Naive thymus-derived CD8-positive, alpha-beta T cell (primary cell): ENCODE measurements at regions not wholly inside any gene's neighbourhood (a gene's known extent, or its start where the extent isn't known, plus 50 kb on each side); places are given as distances from the start of the nearest gene placed in this dataset.

ENCODE experiments used
- ATAC-seq, 2 donors: fragments of 150-1000 bp; cut with Tn5 transposase in 1 of 2; sonication (Bioruptor Pico), chemical (Tn5 transposase) in 1 of 2; 1 replicate in 1 of 2; 2 replicates in 1 of 2; pipeline ENCODE4 v1.10.0; 2021; ENCODE audit warnings: mild to moderate bottlenecking in 2 of 2, moderate library complexity in 2 of 2
- POLR2A ChIA-PET: fragments of 350-600 bp; sonication (Branson Sonifier 250); formaldehyde crosslinking; loops from one replicate; lab custom pipeline; 2021; ENCODE audit warnings: antibody characterized with exemption; lab: Charles Lee
- DNase-seq, 10 donors: peaks; one replicate each; pipeline versions ENCODE4 v3.0.0 to v3.0.0-alpha.2; 2020 to 2022
- H3K27ac Mint-ChIP-seq, 10 donors: one replicate each; pipeline ENCODE4 v1.8.0; 2020 to 2022; ENCODE audit warnings: mild to moderate bottlenecking in 10 of 10, mixed read lengths in 10 of 10, moderate library complexity in 4 of 10, inconsistent platforms in 1 of 10
- H3K27me3 Mint-ChIP-seq, 5 donors: one replicate each; pipeline ENCODE4 v1.8.0; 2021 to 2022; ENCODE audit warnings: mixed read lengths in 5 of 5
- H3K36me3 Mint-ChIP-seq, 3 donors: one replicate each; pipeline ENCODE4 v1.8.0; 2020 to 2022; ENCODE audit warnings: mixed read lengths in 3 of 3, mild to moderate bottlenecking in 2 of 3, inconsistent platforms in 1 of 3
- H3K4me1 Mint-ChIP-seq, 4 donors: one replicate each; pipeline ENCODE4 v1.8.0; 2021 to 2022; ENCODE audit warnings: mixed read lengths in 4 of 4
- H3K4me3 Mint-ChIP-seq, 10 donors: one replicate each; pipeline ENCODE4 v1.8.0; 2020 to 2022; ENCODE audit warnings: mild to moderate bottlenecking in 10 of 10, mixed read lengths in 10 of 10, moderate library complexity in 6 of 10, inconsistent platforms in 1 of 10
- H3K9me3 Mint-ChIP-seq, 9 donors: one replicate each; pipeline ENCODE4 v1.8.0; 2020 to 2022; ENCODE audit warnings: mixed read lengths in 9 of 9, mild to moderate bottlenecking in 3 of 9, inconsistent platforms in 1 of 9, moderate library complexity in 1 of 9

GRCh38 chr7:118511146-118511545 is 286.6 kb downstream of the ANKRD7 start:
- H3K36me3 Mint-ChIP-seq: no peaks in the 10 kb centered on the region
- DNase-seq (no peak), ATAC-seq (no peak)
- H3K4me1 Mint-ChIP-seq: no peaks in the 10 kb centered on the region
- no peak overlapping the region for H3K4me3 Mint-ChIP-seq
- H3K27me3 Mint-ChIP-seq: no peaks in the 10 kb centered on the region
- H3K27ac Mint-ChIP-seq: no peak overlapping the region
- peaks cover 0 to 3% (median 0%) of the 10 kb centered on the region in 9 donors for H3K9me3 Mint-ChIP-seq
- POLR2A ChIA-PET: no interaction called here

GRCh38 chr7:118517275-118517674 is 292.8 kb downstream of the ANKRD7 start:
- no peak overlapping the region for H3K27ac Mint-ChIP-seq
- no peak overlapping the region for H3K4me3 Mint-ChIP-seq
- H3K27me3 Mint-ChIP-seq: no peaks in the 10 kb centered on the region
- POLR2A ChIA-PET: no interaction called here
- H3K9me3 Mint-ChIP-seq: peaks cover 0 to 2% (median 0%) of the 10 kb centered on the region in 9 donors
- no peak for DNase-seq
- ATAC-seq: no peak
- no peaks in the 10 kb centered on the region for H3K36me3 Mint-ChIP-seq
- H3K4me1 Mint-ChIP-seq: no peaks in the 10 kb centered on the region

GRCh38 chr7:118525020-118525419 is 300.5 kb downstream of the ANKRD7 start:
- POLR2A ChIA-PET: no interaction called here
- Mint-ChIP-seq H3K27me3 (no peaks in the 10 kb centered on the region), H3K4me1 (no peaks in the 10 kb centered on the region), H3K36me3 (no peaks in the 10 kb centered on the region), H3K27ac (no peak overlapping the region), H3K9me3 (peaks cover 0 to 2% (median 0%) of the 10 kb centered on the region in 9 donors), H3K4me3 (no peak overlapping the region)
- ATAC-seq: no peak
- DNase-seq: no peak

GRCh38 chr7:118531566-118531965 is 307.1 kb downstream of the ANKRD7 start:
- Mint-ChIP-seq H3K27ac (no peak overlapping the region), H3K27me3 (peaks cover 0 to 2% (median 0%) of the 10 kb centered on the region in 5 donors), H3K36me3 (no peaks in the 10 kb centered on the region), H3K4me3 (no peak overlapping the region), H3K9me3 (peaks cover 0 to 7% (median 0%) of the 10 kb centered on the region in 9 donors), H3K4me1 (no peaks in the 10 kb centered on the region)
- POLR2A ChIA-PET: no interaction called here
- ATAC-seq (no peak), DNase-seq (no peak)

DNA sequence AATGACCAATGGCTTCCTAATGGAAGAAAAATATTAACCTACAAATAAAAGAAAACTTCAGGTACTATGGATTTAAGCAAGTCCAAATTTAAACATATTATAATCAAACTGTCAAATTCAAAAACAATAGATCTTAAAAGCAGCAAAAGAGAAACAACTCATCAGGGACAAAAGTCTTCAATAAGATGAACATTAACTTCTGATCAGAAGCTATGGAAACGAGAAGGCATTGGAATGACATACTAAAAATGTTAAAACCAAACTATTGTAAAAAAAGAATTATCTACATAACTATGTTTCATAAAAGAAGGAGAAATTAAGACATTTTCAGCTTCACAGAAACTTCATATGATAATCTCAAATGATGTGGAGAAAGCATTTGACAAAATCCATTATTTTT is 334.7 kb downstream of the ANKRD7 start:
- H3K4me1 Mint-ChIP-seq: no peaks in the 10 kb centered on the region
- POLR2A ChIA-PET: no interaction called here
- H3K36me3 Mint-ChIP-seq: no peaks in the 10 kb centered on the region
- DNase-seq (no peak), ATAC-seq (no peak)
- H3K27ac Mint-ChIP-seq: no peak overlapping the region
- no peaks in the 10 kb centered on the region for H3K27me3 Mint-ChIP-seq
- H3K4me3 Mint-ChIP-seq: no peak overlapping the region
- peaks cover 0 to 28% (median 6%) of the 10 kb centered on the region in 9 donors for H3K9me3 Mint-ChIP-seq

- H3K4me1 Mint-ChIP-seq: no peaks in the 10 kb centered on the region
- DNase-seq (no peak), ATAC-seq (no peak)
- no peaks in the 10 kb centered on the region for H3K36me3 Mint-ChIP-seq
- POLR2A ChIA-PET: no interaction called here
- no peak overlapping the region for H3K4me3 Mint-ChIP-seq
- no peaks in the 10 kb centered on the region for H3K27me3 Mint-ChIP-seq
- H3K27ac Mint-ChIP-seq: no peak overlapping the region
- peaks cover 0 to 21% (median 5%) of the 10 kb centered on the region in 9 donors for H3K9me3 Mint-ChIP-seq
These were observed 338.8 kb downstream of the ANKRD7 start for GRCh38 chr7:118563311-118563710.

- no peak overlapping the region for H3K27ac Mint-ChIP-seq
- no peaks in the 10 kb centered on the region for H3K4me1 Mint-ChIP-seq
- DNase-seq: no peak
- ATAC-seq: no peak
- no peaks in the 10 kb centered on the region for H3K36me3 Mint-ChIP-seq
- peaks cover 0 to 5% (median 0%) of the 10 kb centered on the region in 9 donors for H3K9me3 Mint-ChIP-seq
- H3K27me3 Mint-ChIP-seq: no peaks in the 10 kb centered on the region
- no peak overlapping the region for H3K4me3 Mint-ChIP-seq
- POLR2A ChIA-PET: no interaction called here
These were observed 348.1 kb downstream of the ANKRD7 start for GRCh38 chr7:118572604-118573003.

GRCh38 chr7:118573085-118573484 is 348.6 kb downstream of the ANKRD7 start:
- H3K4me1 Mint-ChIP-seq: no peaks in the 10 kb centered on the region
- H3K27me3 Mint-ChIP-seq: no peaks in the 10 kb centered on the region
- H3K27ac Mint-ChIP-seq: no peak overlapping the region
- no peak overlapping the region for H3K4me3 Mint-ChIP-seq
- no peak for DNase-seq
- POLR2A ChIA-PET: no interaction called here
- ATAC-seq: no peak
- H3K9me3 Mint-ChIP-seq: peaks cover 0 to 2% (median 0%) of the 10 kb centered on the region in 9 donors
- no peaks in the 10 kb centered on the region for H3K36me3 Mint-ChIP-seq

- Mint-ChIP-seq H3K9me3 (no peaks in the 10 kb centered on the region), H3K4me1 (no peaks in the 10 kb centered on the region), H3K4me3 (no peak overlapping the region), H3K27me3 (no peaks in the 10 kb centered on the region), H3K27ac (no peak overlapping the region), H3K36me3 (no peaks in the 10 kb centered on the region)
- DNase-seq: no peak
- no peak for ATAC-seq
- POLR2A ChIA-PET: no interaction called here
These were observed 351.0 kb downstream of the ANKRD7 start for GRCh38 chr7:118575393-118575948.

DNA sequence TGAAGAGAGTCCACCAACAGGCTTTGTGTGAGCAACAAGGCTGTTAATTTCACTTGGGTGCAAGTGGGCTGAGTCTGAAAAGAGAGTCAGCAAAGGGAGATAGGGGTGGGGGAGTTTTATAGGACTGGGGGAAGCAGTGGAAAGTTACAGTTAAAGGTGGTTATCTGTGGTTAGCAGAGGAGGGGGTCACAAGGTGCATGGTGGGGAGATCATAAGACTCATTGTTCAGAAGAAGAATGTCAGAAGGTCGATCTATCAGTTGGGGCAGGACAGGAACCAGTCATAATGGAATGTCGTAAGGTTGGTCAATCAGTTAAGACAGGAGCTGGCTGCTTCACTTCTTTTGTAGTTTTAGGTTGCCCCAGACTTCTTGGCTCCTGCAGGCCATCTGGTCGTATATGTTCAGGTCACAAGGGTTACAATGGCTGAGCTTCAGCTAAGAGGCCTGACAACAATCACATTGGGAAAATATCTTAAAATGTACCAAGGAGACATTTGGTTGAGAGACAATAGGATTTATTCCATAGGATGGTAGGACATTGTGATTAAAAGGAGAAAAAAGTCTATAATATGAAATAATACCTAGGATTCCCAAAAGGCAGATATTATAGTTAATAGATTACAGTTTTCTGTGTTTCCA is 356.4 kb downstream of the ANKRD7 start:
- POLR2A ChIA-PET: no interaction called here
- DNase-seq (no peak), ATAC-seq (no peak)
- no peaks in the 10 kb centered on the region for H3K27me3 Mint-ChIP-seq
- no peak overlapping the region for H3K4me3 Mint-ChIP-seq
- peaks cover 0 to 7% (median 0%) of the 10 kb centered on the region in 9 donors for H3K9me3 Mint-ChIP-seq
- H3K36me3 Mint-ChIP-seq: no peaks in the 10 kb centered on the region
- no peak overlapping the region for H3K27ac Mint-ChIP-seq
- H3K4me1 Mint-ChIP-seq: no peaks in the 10 kb centered on the region

DNA sequence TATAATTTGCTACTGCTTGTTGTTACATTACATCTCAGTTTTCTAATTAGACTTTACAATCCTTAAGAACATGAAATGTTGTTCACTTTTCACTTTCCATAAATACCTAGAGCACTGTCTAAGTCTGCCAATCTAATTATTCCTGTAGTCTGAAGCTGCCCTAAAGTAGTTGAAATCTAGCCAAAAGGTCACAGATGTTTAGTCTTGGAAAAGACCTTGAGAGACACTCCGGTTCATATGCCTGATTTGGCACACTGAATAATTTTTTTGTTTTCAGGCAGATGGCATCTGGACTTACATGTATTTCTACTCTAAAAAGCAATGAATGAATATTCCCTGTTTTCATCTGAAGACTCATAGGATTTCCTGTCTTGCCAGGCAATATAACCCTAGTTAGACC is 359.1 kb downstream of the ANKRD7 start:
- POLR2A ChIA-PET: no interaction called here

DNA sequence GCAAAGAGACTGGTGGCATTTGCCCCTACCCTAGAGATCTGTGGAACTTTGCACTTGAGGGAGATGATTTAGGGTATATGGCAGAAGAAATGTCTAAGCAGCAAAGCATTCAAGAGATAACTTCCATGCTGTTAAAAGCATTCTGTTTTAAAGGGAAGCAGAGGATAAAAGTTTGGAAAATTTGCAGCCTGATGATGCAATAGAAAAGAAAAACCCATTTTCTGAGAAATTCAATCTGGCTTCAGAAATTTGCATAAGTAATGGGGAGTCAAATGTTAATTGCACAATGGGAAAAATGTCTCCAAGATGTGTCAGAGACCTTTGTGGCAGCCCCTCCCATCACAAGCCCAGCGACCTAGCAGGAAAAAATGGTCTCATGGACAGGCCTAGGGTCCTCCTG is 361.7 kb downstream of the ANKRD7 start:
- H3K9me3 Mint-ChIP-seq: peaks cover 0 to 26% (median 10%) of the 10 kb centered on the region in 9 donors
- no peak for DNase-seq
- H3K4me1 Mint-ChIP-seq: no peaks in the 10 kb centered on the region
- peaks cover 0 to 7% (median 0%) of the 10 kb centered on the region in 3 donors for H3K36me3 Mint-ChIP-seq
- peaks cover 0 to 4% (median 0%) of the 10 kb centered on the region in 5 donors for H3K27me3 Mint-ChIP-seq
- no peak for ATAC-seq
- POLR2A ChIA-PET: no interaction called here
- no peak overlapping the region for H3K4me3 Mint-ChIP-seq
- no peak overlapping the region for H3K27ac Mint-ChIP-seq

More for the DNA sequence above, 359.1 kb downstream of the ANKRD7 start:
- H3K9me3 Mint-ChIP-seq: peaks cover 0 to 14% (median 4%) of the 10 kb centered on the region in 9 donors
- H3K27me3 Mint-ChIP-seq: no peaks in the 10 kb centered on the region
- H3K4me1 Mint-ChIP-seq: no peaks in the 10 kb centered on the region
- peaks cover 0 to 7% (median 0%) of the 10 kb centered on the region in 3 donors for H3K36me3 Mint-ChIP-seq
- DNase-seq (no peak), ATAC-seq (no peak)
- H3K4me3 Mint-ChIP-seq: no peak overlapping the region
- no peak overlapping the region for H3K27ac Mint-ChIP-seq

GRCh38 chr7:118590107-118590506 is 365.6 kb downstream of the ANKRD7 start:
- Mint-ChIP-seq H3K4me3 (no peak overlapping the region), H3K27ac (no peak overlapping the region), H3K4me1 (no peaks in the 10 kb centered on the region), H3K36me3 (peaks cover 0 to 7% (median 0%) of the 10 kb centered on the region in 3 donors), H3K27me3 (peaks cover 0 to 4% (median 0%) of the 10 kb centered on the region in 5 donors), H3K9me3 (peaks cover 0 to 26% (median 8%) of the 10 kb centered on the region in 9 donors)
- POLR2A ChIA-PET: no interaction called here
- ATAC-seq (no peak), DNase-seq (no peak)

DNA sequence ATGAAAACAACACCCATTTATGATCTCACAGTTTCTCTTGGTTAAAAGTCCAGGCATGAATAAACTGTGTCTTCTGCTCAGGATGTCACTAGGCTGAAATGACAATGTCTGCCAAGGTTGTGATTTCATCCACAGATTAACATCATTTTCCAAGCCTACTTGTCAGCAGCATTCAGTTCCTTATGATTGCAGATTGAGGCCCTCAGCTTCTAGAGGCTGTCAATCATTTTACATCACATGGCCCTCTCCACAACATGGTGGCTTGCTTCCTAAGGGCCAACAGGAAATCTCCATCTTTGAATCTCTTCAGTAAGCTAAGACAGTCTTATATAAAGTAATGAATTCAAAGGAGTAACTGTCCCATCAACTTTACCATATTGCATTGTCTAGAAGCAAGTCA is 377.6 kb downstream of the ANKRD7 start:
- Mint-ChIP-seq H3K36me3 (no peaks in the 10 kb centered on the region), H3K27me3 (no peaks in the 10 kb centered on the region), H3K27ac (no peak overlapping the region), H3K9me3 (peaks cover 0 to 4% (median 0%) of the 10 kb centered on the region in 9 donors), H3K4me3 (no peak overlapping the region), H3K4me1 (no peaks in the 10 kb centered on the region)
- no peak for ATAC-seq
- no peak for DNase-seq
- POLR2A ChIA-PET: no interaction called here
